Nephron (organoid): ENCODE measurements at regions not wholly inside any gene's neighbourhood (a gene's known extent, or its start where the extent isn't known, plus 50 kb on each side); places are given as distances from the start of the nearest gene placed in this dataset.

Experiments
- H3K27ac Mint-ChIP-seq, 3 experiments: 2 replicates each; pipeline ENCODE4 v1.8.0; 2020; ENCODE audit warnings: mixed read lengths in 3 of 3, mild to moderate bottlenecking in 2 of 3, moderate library complexity in 1 of 3
- H3K27me3 Mint-ChIP-seq: 2 replicates; pipeline ENCODE4 v1.8.0; 2021; ENCODE audit warnings: low read depth, mild to moderate bottlenecking, moderate library complexity, mixed read lengths
- H3K36me3 Mint-ChIP-seq: 2 replicates; pipeline ENCODE4 v1.8.0; 2020; ENCODE audit warnings: low read depth, mixed read lengths
- H3K4me1 Mint-ChIP-seq: 2 replicates; pipeline ENCODE4 v1.8.0; 2020; ENCODE audit warnings: mixed read lengths
- H3K4me3 Mint-ChIP-seq, 3 experiments: 2 replicates each; pipeline ENCODE4 v1.8.0; 2020; ENCODE audit warnings: mild to moderate bottlenecking in 3 of 3, mixed read lengths in 3 of 3, moderate library complexity in 2 of 3
- H3K9me3 Mint-ChIP-seq: 2 replicates; pipeline ENCODE4 v1.8.0; 2020; ENCODE audit warnings: mixed read lengths
- TF ChIP-seq, protein P1 (sequence below), 3 experiments: fragments of 200-600 bp; sonication (generic); IDR thresholded peaks; one replicate each; pipeline ENCODE4 v1.5.0; 2021; ENCODE audit warnings: antibody characterized with exemption in 3 of 3; ENCODE audit not compliant: unreplicated experiment in 3 of 3

DNA sequence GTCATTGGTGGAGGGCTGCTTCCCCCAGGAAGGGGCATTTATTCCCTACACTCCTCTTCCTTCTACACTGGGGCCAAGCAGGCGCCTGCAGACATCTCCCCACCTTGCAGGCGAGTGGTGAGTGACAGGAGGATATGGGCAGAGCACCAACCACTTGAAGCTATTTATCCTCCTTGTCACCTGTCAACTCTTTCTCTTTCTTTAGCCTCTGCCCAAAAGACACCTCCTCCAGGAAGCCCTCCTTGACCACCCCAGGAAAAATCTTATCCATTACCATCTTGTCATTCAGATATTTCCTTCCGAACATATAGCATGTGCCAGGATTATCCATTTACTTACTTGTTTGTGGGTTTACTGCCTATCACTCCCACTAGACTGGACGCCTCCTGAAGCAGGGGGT, 362.4 kb downstream of the MN1 start:
- H3K27me3 Mint-ChIP-seq: peaks cover 33% of the 10 kb centered on the region
- TF ChIP-seq, protein P1, sequence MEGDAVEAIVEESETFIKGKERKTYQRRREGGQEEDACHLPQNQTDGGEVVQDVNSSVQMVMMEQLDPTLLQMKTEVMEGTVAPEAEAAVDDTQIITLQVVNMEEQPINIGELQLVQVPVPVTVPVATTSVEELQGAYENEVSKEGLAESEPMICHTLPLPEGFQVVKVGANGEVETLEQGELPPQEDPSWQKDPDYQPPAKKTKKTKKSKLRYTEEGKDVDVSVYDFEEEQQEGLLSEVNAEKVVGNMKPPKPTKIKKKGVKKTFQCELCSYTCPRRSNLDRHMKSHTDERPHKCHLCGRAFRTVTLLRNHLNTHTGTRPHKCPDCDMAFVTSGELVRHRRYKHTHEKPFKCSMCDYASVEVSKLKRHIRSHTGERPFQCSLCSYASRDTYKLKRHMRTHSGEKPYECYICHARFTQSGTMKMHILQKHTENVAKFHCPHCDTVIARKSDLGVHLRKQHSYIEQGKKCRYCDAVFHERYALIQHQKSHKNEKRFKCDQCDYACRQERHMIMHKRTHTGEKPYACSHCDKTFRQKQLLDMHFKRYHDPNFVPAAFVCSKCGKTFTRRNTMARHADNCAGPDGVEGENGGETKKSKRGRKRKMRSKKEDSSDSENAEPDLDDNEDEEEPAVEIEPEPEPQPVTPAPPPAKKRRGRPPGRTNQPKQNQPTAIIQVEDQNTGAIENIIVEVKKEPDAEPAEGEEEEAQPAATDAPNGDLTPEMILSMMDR (IDR thresholded peaks at IDR 0.05; ENCODE audit: unreplicated experiment in 3 of 3): no peak
- H3K9me3 Mint-ChIP-seq: no peaks in the 10 kb centered on the region

DNA sequence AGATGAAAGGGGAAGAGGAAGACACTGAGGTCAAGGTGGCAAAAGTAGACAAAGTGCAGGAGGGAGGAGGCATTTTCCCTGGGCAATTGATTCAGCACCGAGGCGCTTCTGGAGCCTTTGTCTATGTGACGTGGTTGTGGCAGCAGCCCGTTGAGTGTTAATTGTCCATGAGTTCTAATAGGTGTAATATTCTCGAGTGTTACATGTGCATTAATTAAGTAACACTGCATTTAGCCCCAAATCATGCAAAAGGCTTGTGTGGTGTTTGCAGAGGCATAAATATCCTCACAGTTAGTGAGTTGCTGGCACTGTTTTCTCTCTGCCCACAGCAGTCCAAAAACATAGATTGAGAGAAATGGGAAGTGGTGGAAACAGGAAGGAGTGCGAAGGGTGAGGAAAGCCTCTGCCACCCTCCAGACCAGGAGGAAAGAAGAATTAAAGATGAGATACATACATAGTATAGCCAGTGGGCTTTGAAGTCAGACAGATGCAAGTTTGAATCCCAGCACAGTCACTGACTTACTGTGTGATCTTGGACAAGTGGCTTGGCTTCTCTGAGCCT, 361.2 kb downstream of the MN1 start:
- peaks cover 27% of the 10 kb centered on the region for H3K27me3 Mint-ChIP-seq
- peaks cover 67% of the 10 kb centered on the region for H3K4me1 Mint-ChIP-seq
- TF ChIP-seq, protein P1 (IDR thresholded peaks at IDR 0.05; ENCODE audit: unreplicated experiment in 3 of 3): no peak
- H3K9me3 Mint-ChIP-seq: no peaks in the 10 kb centered on the region
- no peak overlapping the region for H3K4me3 Mint-ChIP-seq
- no peaks in the 10 kb centered on the region for H3K36me3 Mint-ChIP-seq
- H3K27ac Mint-ChIP-seq: peak overlapping the region in 2 of 3 experiments; percentile 23 to 33

More for the DNA sequence above, 362.4 kb downstream of the MN1 start:
- H3K27ac Mint-ChIP-seq: peak overlapping the region in 2 of 3 experiments; percentile 45 to 74
- H3K36me3 Mint-ChIP-seq: no peaks in the 10 kb centered on the region
- no peak overlapping the region for H3K4me3 Mint-ChIP-seq
- peaks cover 79% of the 10 kb centered on the region for H3K4me1 Mint-ChIP-seq

DNA sequence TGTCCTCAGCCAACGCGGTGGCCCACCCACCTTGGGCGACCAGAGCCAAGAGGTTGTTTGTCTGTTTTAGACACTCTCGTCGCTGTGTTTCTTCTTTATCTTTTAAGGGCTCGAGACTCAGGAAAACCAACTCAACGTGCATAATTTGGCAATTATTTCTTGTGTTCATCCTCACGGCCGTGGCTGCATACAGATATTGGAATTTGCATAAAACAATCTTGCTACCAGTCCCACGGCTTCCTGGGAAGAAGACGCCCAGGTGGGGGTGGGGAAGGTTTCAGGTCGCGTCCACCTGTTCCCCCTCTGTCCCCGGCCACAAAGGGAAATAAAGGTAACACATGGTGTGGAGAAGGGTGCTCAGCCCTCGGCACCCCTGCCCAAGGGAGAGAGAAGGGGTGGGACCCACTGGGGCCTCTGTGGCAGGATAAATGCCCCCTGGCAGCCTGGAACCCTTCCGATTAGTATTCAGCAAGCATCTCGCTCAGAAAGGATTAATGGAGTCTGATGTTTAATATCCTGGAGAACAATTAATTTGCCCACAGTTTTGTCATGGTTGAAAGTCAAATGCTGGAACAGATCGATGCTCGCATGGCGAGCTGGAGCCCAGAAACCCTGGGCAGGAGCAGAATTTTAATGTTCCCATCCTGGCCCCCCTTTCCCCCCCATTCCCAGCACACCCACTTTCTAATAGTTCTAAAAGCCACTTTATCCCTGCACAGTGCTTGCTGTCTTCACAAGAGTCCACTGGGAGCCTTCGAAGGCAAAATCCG, 359.7 kb downstream of the MN1 start:
- Mint-ChIP-seq H3K36me3 (no peaks in the 10 kb centered on the region), H3K27me3 (peaks cover 27% of the 10 kb centered on the region), H3K9me3 (no peaks in the 10 kb centered on the region), H3K27ac (peak overlapping the region in 2 of 3 experiments; percentile 45 to 48), H3K4me3 (no peak overlapping the region), H3K4me1 (peaks cover 61% of the 10 kb centered on the region)
- TF ChIP-seq, protein P1 (IDR thresholded peaks at IDR 0.05; ENCODE audit: unreplicated experiment in 3 of 3): no peak

DNA sequence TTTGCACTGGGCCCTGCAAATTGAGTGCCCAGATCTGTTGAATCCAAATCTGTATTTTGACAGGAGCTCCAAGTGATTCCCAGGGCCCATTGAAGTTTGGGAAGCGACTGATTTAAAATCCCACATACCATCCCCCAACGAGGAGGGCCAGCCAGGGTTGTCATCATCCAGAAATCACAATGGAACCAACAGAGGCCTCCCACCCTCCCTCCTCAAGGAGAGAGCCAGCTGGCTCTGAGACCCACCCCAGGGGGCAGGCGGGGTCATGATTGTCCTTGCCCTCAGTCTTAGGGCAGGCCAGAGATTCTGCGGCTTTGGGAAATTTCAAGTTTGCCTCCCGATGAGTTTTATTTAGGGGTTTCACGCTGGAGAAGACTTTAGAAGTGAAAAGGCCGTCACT, 358.2 kb downstream of the MN1 start:
- Mint-ChIP-seq H3K4me1 (peaks cover 66% of the 10 kb centered on the region), H3K27ac (peak overlapping the region in 1 of 3 experiments; percentile 75), H3K27me3 (peaks cover 39% of the 10 kb centered on the region), H3K9me3 (peaks cover 3% of the 10 kb centered on the region), H3K36me3 (no peaks in the 10 kb centered on the region), H3K4me3 (no peak overlapping the region)
- TF ChIP-seq, protein P1 (IDR thresholded peaks at IDR 0.05; ENCODE audit: unreplicated experiment in 3 of 3): no peak

DNA sequence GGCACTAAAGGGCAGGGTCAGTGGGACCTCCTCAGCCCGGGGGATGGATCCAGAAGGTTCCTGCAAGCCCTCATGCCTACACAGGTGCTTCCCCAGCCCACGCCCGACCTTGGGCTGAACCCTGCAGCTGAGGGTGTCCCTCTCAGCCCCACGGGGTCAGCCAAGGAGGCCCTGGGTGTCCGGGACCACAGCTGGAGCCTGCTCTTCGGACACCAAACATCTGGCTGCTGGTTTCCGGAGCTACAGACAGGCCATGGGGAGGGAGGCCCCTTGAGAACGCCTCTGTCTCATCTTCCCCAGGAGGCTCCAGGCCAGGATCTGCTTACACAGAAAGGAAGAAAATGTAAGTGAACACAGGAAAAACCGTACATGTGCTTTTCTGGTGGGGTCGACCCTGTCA, 355.7 kb downstream of the MN1 start:
- Mint-ChIP-seq H3K9me3 (peaks cover 12% of the 10 kb centered on the region), H3K27ac (peak overlapping the region; percentile 60 to 83 (median 74)), H3K4me1 (peaks cover 44% of the 10 kb centered on the region), H3K36me3 (no peaks in the 10 kb centered on the region), H3K4me3 (peak overlapping the region in 1 of 3 experiments; percentile 19), H3K27me3 (peaks cover 43% of the 10 kb centered on the region)
- TF ChIP-seq, protein P1 (IDR thresholded peaks at IDR 0.05; ENCODE audit: unreplicated experiment in 3 of 3): no peak
